HG03469 (cell line): ENCODE measurements at regions not wholly inside any gene's neighbourhood (a gene's known extent, or its start where the extent isn't known, plus 50 kb on each side); places are given as distances from the start of the nearest gene placed in this dataset.

ENCODE experiments used
- ATAC-seq: cut with Tn5 transposase; IDR thresholded peaks from one replicate; pipeline ENCODE4 v1.9.1; 2021; ENCODE audit warnings: mild to moderate bottlenecking, moderate library complexity, moderate number of reproducible peaks; ENCODE audit not compliant: unreplicated experiment

DNA sequence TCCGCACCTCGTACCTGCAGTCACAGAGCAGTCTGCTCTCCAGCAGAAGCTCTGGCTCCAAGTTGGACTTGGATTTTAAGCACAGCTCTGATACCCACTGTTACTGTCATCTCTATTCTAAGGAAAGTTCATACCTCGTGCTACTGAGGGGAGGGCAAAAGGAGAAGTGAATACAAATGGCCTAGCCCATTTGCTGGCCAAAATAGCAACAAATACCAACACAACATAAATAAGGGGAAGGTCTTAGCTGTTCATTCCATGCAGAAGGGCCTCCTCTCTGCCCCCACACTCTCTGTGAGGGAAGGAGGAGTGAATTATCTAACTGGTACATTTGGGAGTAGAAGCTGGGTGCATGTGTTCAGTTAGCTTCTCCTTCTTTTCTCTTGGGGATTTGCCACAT, 739.4 kb upstream of the RAB6C start:
- no peak for ATAC-seq

DNA sequence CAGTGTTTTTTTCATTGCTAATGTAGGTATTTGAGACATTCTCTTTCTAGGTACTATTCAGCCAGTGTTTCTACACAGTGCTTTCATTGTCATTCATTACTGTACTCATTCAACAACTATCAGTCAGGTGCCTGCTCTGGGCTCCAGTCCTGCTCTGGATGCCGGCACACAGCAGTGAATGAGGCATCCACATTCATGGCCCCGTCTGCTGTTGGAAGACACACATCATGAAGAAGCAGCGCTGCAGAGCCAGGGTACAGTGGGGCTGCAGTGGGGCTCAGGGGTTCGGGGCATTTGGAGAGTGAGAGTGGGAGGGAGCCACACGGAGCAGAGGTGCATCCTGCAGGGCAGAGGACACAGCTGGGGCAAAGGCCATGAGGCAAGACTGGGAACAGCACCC, 737.2 kb upstream of the RAB6C start:
- no peak for ATAC-seq

DNA sequence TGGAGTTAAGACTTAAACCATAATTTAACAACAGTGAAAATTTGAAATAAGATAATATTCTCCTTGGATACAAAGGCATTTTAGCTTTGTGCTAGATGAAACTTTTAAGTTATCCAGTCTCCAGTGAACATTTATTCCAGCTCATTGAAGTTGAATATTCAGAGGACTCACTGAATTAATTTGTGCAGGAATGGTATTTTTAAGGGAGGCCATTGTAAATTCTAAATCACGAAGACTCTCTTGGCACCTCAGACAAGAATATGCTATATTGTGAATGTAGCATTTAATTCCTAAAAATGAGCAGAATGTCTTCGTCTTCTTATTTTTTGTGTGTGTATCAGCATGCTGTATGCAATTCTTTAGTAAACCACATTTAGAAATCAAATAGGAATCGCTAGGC, 731.7 kb upstream of the RAB6C start:
- ATAC-seq, result no peak

DNA sequence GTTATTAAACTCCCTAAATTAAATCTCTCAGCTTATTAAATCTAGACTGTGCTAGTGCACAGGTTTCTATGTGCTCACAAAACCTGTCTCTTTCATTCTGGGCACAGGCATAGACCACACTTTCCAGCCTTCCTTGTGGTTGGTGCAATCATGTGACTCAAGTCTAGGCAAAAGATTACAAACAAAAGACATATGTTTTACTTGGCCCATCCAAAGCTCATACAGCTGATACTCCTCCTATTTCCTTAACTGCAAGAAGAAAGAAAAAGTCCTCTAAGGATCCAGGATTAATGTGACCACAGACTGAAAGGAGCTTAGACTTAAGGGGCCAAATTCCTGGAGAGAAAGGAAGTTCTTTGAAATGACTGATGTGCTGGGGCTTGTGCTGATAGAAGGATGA, 731.3 kb upstream of the RAB6C start:
- ATAC-seq, result no peak

DNA sequence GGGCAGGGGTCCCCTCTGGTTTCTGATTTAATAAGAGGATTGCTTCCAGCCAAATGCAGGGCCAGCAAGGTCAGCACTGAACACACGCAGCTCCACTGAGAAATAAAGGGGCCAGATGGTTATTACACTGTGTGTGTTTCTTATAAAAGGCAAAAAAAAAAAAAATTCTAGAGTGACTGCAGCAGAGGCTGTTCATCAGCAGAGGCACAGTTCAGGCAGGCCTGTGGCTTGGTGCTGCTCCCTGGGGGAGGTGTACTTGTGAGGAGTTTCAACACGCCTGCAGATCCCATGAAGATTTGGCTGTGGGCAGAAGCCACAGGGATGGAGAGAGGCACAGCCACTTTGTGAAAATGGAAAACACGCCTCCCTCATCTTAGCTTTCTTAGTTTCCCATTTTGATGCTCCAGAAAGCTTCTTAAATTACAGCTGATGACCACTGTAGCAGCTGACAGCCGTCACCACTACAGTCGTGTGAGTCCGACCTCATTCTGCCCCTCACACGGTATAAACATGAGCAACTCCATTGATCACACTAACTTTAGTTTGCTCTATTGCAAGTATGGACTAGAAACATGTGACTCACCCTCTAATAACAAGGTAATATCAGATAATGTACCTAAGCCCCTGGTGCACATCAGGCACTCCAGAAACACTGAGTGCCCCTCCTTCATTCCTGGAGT, 726.5 kb upstream of the RAB6C start:
- ATAC-seq, result no peak

DNA sequence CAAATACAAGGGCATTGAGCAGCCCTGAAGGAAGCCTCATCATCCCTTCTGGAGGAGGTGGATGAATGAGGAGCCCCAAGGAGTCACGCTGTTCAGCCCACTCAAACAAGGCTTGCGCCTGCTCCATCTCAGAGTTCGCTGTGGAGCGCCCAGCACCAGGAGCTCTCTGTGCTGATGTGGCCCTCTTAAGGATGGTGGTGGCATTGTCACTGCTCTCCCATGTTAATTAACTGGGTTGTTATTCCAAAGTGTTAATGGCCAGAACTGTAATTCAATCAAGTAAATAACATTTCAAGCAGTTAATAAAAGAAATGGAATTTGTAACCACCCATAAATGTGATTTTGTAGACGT, 726.0 kb upstream of the RAB6C start:
- no peak for ATAC-seq

DNA sequence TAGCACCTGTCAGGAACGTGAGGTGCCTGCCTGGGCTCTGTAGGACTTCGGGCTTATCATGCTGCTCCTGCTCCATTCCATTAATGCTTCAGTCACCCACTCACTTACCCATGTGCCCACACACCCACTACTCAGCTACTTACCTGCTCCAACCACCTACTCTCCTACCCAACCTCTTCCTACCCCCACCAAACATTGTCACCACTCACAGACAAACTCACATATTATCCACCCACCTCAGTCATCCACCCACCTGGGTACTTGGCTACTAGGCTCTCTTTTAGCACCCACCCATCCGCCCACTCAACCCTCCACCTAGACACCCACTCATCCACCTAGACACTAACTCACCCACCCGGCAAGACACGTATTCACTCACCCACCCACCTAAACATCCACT, 724.7 kb upstream of the RAB6C start:
- ATAC-seq, result no peak

DNA sequence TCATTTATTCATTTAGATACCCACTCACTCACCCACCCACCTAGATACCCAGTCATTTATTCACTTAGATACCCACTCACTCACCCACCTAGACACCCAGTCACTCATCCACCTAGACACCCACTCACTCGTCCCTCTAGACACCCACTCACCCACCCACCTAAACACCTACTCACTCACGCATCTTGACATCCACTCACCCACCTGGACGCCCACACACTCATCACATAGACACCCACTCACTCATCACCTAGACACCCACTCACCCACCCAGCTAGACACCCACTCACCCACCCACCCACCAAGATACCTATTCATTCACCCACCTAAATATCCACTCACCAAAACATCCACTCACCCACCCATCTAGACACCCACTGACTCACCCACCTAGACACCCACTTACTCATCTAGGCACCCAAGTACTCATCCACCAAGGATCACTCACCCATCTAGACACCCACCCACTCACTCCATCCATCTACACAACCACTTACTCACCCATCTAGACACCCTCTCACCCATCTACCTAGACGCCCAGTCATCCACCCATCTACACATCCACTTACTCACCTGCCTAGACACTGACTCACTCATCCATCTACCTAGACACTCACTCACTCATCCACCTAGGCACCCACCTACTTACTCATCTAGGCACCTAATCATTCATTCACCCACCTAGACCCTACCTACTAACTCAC, 723.7 kb upstream of the RAB6C start:
- ATAC-seq, result no peak

DNA sequence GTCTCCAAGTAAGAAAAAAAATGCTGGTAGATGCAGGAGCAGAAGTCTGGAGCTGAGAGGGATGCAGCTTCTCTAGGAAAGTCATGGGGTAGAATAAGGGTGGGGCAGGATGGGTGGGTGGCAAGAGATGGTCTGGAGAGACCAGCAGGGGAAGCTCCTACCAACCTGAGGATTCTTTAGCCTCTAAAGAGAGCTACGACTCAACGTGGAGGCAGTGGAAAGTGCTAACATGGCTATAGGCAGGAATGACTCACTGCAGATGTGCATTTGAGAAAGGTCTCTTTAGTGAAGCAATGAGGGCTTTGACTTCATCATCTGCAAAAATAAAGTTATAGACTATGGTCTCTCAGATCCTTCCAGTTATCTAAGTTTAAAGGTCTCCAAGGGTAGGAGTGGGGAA, 722.8 kb upstream of the RAB6C start:
- no peak for ATAC-seq

DNA sequence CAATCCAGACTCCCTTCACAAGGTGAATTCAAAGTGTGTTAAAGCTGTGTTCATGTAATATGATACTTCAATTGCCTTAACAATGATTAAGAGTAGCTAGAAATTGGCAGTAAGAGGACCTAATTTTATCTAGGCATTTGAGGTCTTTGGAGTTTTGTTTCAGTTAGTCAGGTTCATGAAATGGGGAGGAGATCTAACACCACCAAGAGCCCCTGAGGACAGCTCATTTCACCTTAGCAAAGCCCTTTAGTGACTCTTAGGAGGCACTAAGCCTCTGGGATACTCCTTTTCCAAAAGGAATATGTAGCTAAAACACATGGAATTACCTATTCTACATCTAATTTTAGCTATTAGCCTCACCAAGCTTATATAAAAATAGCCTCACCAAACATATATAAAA, 716.5 kb upstream of the RAB6C start:
- ATAC-seq, result no peak

DNA sequence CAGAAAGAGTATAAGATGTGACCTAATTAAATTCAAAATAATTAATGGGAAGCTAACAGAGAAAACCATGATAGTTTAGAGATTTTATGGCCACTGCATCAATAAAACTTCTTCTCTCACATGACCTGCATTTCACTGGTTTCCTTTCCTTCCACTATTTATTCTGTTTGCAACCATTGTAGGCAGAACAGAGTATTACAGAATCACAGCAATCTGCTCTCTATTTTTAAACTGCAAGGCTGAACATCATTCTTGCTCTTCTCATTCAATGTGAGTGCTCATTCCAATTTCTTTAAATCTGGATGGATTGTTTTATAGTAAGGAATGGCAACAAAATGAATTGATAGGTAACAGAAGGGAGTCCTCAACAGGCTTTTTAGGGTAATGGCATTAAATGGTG, 715.5 kb upstream of the RAB6C start:
- no peak for ATAC-seq

DNA sequence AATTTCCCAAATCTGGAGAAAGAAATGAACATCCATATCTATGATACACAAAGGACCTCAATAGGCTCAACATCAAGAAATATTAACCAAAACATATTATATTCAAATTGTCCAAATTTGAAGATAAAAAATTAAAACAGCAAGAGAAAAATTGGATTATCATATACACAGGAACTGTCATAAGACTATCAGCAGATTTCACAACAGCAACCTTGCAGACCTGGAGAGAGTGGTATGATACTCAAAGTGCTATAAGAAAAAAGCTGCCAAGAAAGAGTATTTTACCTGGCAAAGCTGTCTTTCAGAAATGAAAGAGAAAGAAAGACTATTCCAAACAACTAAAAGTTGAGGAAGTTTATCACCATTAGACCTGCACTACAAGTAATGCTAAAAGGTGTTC, 711.9 kb upstream of the RAB6C start:
- no peak for ATAC-seq

DNA sequence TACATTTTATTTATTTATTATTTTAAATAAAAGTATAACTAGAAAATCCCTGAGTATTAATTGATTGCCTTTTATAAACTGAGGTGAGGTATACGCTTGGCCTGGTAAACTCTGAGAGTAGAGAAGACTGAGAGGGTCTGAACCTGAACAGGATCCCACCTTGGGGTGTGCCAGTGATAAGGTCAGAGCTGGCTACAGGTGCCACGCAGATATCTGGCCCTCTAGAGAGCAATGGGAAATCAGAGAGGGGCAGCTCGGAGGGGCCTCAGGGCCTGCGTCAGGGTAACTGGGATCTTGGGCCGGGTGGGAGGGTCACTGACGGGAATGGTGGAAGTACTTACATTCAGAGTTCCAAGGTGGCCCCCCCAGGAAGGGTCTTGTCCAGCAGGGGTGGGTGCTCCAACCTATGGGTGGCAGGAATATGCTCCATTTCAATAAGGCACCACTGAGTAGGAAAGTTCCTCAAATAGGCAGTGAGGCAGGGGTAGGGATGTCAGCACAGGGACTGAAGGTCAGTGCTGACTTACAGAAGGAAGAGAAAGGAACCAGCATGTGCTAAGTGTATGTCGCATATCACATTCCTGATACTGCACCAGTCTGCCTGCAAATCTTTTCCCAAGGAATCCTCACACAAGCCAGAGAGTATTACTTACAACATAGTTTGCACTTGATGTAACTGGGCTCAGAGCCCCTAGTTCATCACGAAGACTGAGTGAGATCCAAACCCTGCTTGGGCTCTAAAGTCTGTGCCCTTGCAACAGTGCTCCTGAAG, 706.0 kb upstream of the RAB6C start:
- no peak for ATAC-seq

DNA sequence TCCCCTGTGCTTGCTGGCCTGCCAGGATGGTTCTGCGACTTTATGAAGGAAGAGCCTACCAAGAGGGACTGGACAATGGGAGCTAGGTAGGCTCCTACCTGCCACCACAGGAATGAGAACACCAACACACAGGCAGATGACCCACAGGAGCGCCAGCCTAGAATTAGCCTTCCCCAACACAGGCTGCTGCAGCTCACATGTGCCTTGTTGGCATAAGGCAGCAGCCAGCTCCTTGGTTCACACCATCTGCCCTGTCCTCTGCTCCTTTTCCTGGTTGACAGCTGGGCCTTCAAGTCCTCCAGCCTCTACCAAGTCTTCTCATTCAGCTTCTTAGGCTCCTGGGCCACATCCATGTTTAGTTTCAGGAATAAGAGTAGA, 705.4 kb upstream of the RAB6C start:
- no peak for ATAC-seq

DNA sequence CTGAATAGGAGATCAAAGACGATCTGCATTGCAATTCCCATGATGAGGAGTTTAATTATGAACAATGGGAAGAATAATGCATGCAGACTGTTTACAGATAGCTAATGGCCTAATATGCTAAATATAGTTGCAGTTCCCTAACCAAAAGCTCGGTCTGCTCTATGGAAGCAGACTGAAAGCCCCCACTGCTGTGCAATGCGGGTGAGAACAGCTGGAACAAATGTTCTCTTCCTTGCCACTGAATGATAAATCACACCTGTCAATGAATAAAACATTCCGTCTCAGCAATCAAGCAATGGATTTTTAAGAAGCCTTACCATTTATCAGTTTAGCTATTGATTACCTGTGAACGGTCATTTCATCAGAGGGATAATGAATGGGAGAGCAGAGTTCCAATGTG, 704.5 kb upstream of the RAB6C start:
- ATAC-seq, result no peak

DNA sequence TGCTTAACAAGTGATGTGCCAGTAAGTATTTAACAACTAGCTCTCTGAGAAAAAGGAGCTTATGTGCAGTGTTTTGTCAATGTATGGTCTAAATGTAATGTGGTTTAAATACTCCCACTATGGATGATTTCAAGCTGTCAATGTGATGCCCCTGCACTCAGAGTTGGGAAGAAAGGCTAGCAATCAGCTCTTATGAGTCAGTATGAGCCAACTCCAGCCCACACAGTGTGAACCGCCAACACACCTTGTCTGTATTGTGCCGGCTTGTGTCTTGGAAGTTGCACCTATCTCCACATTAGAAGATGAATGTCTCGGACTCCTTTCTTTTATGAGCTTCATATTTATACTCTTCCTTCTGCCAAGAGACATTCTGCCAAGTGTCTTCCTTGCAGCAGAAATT, 703.8 kb upstream of the RAB6C start:
- ATAC-seq, result no peak

DNA sequence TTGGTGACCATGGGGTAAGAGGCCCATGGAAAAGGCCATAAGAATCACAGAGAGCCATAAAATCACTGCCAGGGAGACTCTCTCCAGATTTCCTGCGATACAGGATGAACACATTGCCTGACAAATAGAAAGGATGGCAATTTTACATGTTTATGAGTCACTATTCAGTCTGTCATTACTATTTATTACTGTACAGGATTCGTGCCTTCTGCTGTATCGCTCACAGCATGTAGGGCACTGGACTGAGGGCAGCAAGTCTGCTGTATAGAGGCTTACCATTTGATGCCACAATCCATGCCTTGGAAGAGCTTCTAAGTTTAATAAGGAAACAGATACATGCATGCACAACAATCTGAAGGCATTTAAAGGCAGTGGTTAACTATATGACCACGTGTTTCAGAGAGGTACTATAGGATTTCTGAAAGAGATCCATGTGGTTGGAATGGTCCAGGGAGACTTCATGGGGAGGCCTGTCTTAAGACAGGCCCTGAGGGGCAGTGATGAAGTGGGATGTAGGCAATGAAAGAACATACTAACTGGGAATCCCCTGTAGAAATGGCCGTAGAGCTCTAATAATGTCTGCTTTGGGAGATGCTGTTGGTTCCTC, 702.4 kb upstream of the RAB6C start:
- no peak for ATAC-seq

DNA sequence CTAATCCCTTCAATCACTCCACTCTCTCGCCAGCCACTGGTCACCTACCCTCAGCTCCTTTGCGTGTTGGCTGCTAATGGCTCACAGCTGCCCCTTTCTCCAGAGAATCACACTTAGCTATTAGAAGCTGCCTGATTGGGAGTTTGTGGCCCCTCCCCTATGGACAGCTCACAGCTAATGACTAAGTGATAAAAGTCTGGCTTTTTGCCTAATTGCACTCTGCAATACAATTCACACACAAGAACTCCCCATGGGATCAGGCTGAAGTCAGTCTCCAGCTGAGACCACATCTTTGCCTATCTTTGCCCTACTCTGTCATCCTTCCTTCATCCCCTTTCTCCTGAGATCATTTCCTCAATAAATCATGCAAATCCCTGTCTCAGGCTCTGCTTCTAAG, 701.9 kb upstream of the RAB6C start:
- ATAC-seq, result no peak

DNA sequence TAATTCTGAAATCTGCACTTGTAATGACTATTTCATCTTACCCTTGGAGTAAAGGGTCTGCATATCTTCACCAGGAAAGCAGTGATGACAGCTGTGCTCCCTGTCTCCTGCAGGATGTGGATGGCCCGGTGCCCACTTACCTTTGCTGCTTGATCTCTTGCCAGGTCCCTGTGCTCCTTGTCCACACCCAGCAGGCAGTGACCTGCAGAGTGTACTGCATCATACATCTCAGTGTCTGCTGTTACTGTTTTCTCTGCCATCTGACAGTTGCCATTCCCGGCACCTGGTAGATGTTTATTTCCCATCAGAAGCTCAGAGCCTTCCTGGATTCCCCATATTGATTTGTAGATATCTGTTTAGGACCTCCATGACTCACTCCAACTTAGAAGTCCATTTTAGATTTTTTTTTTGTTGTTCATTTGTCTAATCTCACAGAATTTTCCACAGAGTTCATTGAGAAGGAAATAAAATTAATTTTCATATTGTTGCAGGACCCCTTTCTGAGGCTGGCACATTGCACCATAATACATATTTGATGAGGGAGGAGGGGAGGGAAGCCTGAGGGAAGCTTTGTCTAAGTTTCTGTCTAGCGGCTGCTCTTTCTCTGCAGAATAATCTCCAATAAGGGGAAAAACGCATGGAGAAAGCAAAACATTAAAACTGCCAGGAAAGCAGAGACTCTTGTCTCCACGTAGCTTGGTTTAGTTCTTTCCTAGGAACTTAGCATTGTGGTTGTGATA, 697.5 kb upstream of the RAB6C start:
- ATAC-seq, result no peak

DNA sequence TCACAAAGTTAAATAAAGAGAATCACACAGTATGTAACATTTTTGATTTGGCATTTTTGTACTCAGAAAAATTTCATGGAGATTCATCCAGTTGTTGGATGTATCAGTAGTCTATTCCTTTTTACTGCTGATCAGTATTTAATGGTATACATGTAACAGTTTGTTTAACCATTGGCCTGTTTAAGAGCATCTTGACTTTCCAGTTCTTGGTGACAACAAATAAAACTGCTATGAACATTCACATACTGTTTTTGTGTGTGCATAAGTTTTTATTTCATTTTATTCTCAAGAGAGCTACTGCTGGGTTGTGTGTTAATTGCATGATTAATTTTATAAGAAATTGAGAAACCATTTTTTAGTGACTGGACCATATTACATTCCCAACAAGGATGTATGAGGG, 694.5 kb upstream of the RAB6C start:
- no peak for ATAC-seq

DNA sequence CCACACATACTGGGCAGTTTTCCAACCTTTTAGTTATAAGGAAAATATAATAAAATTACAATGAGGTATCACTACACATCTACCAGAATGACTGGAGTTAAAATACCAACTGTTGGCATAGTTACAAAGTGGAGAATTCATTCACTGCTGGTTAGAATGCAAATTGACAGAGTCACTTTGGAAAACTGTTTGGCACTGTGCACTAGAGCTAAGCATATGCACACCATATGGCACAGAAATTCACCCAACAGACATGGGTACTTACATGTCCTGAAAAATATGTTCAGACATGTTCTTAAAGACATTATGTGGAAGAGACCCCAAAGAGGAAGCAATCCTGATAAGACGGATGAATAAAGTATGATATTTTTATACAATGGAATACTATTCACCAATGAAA, 686.1 kb upstream of the RAB6C start:
- ATAC-seq, result no peak
